Thyroid gland (tissue), 4 donors: ENCODE measurements at regions not wholly inside any gene's neighbourhood (a gene's known extent, or its start where the extent isn't known, plus 50 kb on each side); places are given as distances from the start of the nearest gene placed in this dataset.

Source experiments
- POLR2A ChIP-seq, 2 donors: fragments of 450-650 bp; IDR thresholded peaks; one replicate each; pipeline ENCODE4 v1.6.1; 2017; ENCODE audit warnings: antibody characterized with exemption in 2 of 2, mild to moderate bottlenecking in 2 of 2, moderate library complexity in 1 of 2
- TF ChIP-seq, protein P1 (sequence below), 6 experiments: fragments of 200-600 bp in 3 of 6; fragments of 450-650 bp in 3 of 6; sonication (generic) in 3 of 6; IDR thresholded peaks; one replicate each; pipeline ENCODE4 v1.5.1; 2016 to 2019; ENCODE audit warnings: antibody characterized with exemption in 6 of 6, mild to moderate bottlenecking in 2 of 6, inconsistent platforms in 1 of 6, moderate library complexity in 1 of 6

DNA sequence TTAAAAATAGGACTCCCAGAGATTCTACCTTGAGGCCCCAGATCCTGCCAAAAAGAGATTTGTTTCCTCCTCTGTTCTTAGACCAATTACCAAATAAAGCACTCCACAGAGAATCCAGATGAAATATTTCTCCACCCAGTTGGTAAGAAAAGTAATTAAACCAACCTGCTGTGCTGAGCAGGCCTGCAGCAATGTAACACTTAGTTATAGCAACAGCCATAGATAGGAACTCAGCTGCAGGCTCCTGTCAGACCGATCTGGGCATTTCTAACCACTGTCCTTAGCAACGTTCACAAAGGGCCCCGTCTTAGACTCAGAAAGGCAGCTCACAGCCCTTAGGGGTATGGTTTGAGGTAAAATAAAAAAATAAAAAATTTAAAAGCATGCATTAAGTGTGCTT, 271.1 kb downstream of the KCNRG start:
- TF ChIP-seq, protein P1, sequence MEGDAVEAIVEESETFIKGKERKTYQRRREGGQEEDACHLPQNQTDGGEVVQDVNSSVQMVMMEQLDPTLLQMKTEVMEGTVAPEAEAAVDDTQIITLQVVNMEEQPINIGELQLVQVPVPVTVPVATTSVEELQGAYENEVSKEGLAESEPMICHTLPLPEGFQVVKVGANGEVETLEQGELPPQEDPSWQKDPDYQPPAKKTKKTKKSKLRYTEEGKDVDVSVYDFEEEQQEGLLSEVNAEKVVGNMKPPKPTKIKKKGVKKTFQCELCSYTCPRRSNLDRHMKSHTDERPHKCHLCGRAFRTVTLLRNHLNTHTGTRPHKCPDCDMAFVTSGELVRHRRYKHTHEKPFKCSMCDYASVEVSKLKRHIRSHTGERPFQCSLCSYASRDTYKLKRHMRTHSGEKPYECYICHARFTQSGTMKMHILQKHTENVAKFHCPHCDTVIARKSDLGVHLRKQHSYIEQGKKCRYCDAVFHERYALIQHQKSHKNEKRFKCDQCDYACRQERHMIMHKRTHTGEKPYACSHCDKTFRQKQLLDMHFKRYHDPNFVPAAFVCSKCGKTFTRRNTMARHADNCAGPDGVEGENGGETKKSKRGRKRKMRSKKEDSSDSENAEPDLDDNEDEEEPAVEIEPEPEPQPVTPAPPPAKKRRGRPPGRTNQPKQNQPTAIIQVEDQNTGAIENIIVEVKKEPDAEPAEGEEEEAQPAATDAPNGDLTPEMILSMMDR (IDR thresholded peaks at IDR 0.05): no peak
- no peak for TF ChIP-seq POLR2A (IDR thresholded peaks at IDR 0.05)
